HG02642 (cell line): ENCODE measurements at regions not wholly inside any gene's neighbourhood (a gene's known extent, or its start where the extent isn't known, plus 50 kb on each side); places are given as distances from the start of the nearest gene placed in this dataset.
"Not testable (repeated sequence)": the region's sequence is repeated elsewhere in the genome, so short reads cannot be mapped to it uniquely, and the experiment has no call there.

Experiments used
- ATAC-seq: cut with Tn5 transposase; IDR thresholded peaks from one replicate; pipeline ENCODE4 v1.9.1; 2021; ENCODE audit warnings: mild to moderate bottlenecking; ENCODE audit not compliant: unreplicated experiment, poor library complexity

DNA sequence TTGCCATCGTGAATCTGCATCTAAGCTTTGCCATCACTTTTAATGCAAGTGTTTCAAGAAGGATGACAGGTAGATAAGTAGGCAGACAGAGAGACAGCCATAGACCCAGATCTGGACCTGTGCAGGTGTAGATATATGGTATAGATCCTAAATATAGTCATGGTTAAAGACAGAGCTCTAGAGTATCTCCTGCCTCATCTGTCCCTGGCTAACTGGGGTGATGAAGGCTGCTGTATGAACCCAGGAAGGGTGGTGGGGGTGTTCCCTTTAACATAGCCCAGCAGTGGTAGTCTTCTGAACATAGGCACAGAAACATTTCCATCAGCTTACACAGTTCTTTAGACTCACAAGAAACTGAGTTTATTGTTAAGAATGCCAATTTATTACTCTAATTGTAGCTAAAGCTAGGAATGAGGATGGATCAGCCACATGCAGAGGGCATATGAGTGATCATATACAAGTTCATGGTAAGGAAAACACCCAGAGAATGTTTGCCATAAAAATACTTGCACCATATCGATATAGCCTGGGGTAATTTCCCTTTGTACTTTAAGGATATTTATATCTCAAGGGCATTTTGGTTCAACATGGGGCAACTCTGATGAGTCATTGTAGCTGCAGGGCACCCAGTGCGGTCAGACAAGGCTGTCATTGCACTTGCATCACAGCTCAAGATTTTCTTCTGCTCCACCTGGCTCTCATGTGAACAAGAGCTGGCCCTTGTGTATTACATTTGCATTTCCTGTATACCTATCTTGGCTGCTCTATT, 587.2 kb downstream of the EPM2A start:
- peak; percentile 41 for ATAC-seq

- ATAC-seq = no peak
These were observed 586.5 kb downstream of the EPM2A start for GRCh38 chr6:145148776-145149175.

- ATAC-seq = no peak
These were observed 583.7 kb downstream of the EPM2A start for GRCh38 chr6:145151624-145152023.

- no peak for ATAC-seq
These were observed 581.8 kb downstream of the EPM2A start for GRCh38 chr6:145153495-145153894.

DNA sequence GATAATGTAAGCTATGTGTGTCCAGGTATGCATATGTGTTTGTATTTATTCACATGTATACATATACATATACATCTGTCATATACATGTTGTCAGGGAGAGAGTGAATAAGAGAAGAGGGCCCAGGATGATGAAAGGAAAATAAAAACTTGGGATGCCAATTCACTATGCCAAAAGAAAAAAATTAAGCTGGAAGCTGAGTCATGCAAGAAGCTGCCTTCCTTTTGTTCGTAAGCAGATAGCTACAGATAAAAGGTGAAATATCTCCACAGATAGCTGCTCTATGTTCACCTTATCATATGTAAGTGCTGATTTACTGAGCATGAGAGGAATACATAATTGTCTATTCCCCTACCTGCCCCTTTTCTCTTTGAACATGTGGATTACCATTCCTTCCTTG, 579.9 kb downstream of the EPM2A start:
- ATAC-seq = no peak

- no peak for ATAC-seq
These were observed 579.2 kb downstream of the EPM2A start for GRCh38 chr6:145155873-145156782.

- ATAC-seq = not testable (repeated sequence)
These were observed 576.7 kb downstream of the EPM2A start for GRCh38 chr6:145158636-145159035.

- no peak for ATAC-seq
These were observed 575.4 kb downstream of the EPM2A start for GRCh38 chr6:145159921-145160320.

- ATAC-seq = no peak
These were observed 573.8 kb downstream of the EPM2A start for GRCh38 chr6:145161501-145161900.

DNA sequence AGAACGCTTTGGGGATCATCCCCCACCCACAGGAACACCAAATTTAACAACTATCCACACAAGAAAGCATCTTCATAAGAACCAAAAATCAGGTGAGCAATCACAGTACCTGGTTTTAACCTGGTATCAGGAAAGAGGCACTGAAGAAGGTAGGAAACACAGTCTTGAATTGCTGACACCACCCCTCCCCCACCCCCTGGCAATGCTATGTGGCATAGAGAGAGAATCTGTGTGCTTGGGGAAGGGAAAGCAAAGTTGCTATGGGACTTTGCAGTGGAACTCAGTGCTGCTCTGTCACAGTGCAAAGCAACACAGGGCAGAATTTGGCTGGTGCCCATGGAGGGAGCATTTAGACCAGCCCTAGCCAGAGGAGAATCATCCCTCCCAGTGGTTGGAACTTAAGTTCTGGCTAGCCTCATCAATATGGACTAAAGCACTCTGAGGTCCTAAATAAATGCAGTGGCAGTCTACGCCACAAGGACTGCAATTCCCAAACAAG, 565.5 kb downstream of the EPM2A start:
- ATAC-seq = no peak

DNA sequence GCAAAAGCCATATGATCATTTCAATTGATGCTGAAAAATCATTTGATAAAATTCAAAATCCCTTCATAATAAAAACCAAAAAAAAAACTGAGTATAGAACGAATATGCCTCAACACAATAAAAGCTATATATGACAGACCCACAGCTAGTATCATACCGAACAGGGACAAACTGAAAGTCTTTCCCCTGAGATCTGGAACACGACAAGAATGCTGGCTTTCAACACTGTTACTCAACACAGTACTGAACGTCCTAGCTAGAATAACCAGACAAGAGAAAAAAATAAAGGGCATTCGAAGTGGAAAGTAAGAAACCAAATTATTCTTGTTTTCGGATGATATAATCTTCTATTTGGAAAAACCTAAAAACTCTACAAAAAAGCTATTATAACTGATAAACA, 559.9 kb downstream of the EPM2A start:
- ATAC-seq = no peak

GRCh38 chr6:145178391-145178790, 556.9 kb downstream of the EPM2A start:
- no peak for ATAC-seq

DNA sequence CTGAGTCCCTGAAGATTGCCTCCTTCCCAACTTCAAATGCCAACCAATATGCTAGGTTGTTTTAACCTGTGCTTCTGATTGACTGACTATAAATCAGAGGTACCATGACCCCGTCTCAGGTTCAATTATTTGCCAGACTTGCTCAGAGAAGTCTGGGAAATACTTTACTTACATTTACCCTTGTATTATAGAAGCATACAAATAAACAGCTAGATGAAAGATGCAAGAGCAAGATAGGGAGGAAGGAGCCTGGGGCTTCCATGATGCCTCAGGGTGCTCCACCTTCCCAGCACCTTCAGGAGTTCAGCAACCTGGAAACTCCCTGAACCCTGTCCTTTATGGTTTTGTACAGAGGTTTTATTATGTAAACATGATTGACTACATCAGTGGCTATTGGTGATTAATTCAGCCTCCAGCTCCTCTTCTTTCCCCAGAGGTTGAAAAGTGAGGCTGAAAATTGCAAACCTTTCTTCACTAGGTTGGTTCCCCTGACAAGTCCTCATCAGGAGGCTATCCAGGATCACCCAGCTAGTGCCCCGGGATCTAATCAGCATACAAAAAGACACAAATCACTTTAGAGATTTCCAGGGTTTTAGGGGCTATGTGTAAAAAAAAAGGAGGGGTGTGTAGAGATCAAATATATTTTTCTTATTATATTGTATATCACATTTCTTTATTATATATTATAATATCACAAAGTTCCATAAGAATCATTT, 547.7 kb downstream of the EPM2A start:
- ATAC-seq = no peak

GRCh38 chr6:145189836-145190235, 545.5 kb downstream of the EPM2A start:
- ATAC-seq = no peak

DNA sequence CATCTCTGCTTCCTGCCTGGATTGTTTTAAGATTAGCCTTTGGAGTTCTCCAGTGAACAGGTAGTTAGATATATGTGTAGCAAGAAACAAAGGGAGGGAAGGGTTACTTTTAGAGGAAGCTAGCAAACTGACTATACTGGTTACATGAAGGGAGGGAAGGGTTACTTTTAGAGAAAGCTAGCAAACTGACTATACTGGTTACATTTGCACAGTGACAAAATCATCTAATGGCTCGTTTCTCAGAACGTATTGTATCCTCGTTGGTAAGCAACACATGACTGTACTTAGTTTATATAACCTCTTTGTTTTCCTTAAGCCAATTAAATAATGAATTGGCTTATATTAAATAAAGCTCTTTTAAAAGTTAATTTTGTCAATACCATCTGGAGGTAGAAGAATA, 540.9 kb downstream of the EPM2A start:
- ATAC-seq = no peak

- ATAC-seq = no peak
These were observed 535.4 kb downstream of the EPM2A start for GRCh38 chr6:145199961-145200360.

GRCh38 chr6:145204301-145204700, 531.0 kb downstream of the EPM2A start:
- ATAC-seq = no peak

DNA sequence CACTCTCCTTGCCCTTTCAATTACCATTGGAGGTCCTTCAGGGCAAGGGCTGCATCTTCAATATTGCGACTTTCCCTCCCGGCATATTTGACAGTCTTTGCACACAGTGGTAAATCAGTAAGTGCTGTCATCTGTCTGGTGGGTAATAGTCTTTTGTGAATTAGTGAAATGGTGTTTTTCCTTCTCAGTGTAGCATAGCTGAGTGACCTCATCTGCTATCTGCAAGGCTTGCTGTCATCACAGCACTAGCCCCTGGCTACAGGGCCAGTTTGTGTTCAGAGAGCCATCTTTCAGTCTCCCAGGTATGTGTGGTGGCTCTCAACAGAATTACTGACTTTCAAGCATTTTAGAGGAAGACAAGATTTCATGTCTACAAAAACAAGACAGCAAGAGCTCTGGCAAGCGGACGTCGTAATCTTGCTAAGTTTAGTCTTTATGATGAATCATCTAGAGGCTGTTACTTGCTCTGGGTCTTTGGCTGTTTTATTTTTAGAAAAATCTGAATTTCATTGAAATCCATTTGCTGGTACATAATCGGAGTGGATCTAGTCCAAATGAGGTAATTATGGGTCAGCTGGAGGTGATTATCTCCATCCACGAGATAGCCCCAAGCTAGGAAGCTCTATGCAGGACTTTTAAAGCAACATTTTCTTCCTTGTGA, 528.9 kb downstream of the EPM2A start:
- no peak for ATAC-seq

- no peak for ATAC-seq
These were observed 526.8 kb downstream of the EPM2A start for GRCh38 chr6:145208474-145208873.

DNA sequence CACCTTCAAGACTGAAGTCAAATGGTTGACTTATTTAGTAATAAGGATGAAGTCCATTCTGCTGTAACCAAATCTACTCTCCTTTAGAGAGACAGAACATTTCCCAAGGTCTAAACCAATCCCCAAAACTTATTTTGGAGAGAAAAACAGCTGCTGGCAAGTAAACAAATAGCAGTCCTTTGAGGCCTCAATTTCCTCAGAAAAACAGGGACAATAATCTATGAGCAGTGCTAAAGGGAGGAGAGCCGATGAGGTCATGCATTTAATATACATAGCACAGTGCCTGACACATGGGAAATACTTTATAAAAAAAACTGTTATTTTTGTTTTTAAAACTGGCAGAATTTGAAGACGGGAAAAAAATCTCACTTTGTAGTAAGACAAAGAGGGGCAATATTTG, 526.0 kb downstream of the EPM2A start:
- no peak for ATAC-seq
